D721Med (cell line): ENCODE measurements at regions not wholly inside any gene's neighbourhood (a gene's known extent, or its start where the extent isn't known, plus 50 kb on each side); places are given as distances from the start of the nearest gene placed in this dataset.

Experiments
- DNase-seq: peaks from one replicate; pipeline ENCODE4 v3.0.0; 2011; ENCODE audit warnings: low spot score; ENCODE audit not compliant: insufficient read length
- FAIRE-seq: peaks from 2 replicates; lab custom pipeline; 2011; peaks lifted over from hg19 to GRCh38; lab: Jason Lieb, UNC
- TF ChIP-seq, protein P1 (sequence below): IDR thresholded peaks from 2 replicates; pipeline ENCODE4 v1.5.1; 2012; ENCODE audit warnings: mild to moderate bottlenecking, control low read depth; ENCODE audit not compliant: insufficient read depth; ENCODE audit errors: missing control alignments

DNA sequence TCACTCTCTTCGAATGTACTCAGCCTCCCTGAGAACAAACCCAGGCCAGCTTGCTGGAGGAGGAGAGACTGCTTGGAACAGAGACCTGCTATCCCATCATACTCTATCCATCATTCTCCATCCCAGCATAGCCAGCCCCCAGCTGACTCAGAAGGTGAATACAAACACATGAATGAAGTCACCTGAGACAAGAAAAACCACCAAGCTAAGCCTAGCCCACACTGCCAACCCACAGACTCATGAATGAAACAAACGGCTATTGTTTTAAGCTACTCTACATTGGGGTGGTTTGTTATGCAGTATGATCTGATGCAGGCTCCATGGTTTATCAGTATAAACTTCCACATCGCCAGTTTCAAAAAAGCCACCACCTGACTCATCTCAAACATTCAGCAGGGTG lies 395.6 kb downstream of the SETD4 start:
- DNase-seq = no peak
- no peak for FAIRE-seq

DNA sequence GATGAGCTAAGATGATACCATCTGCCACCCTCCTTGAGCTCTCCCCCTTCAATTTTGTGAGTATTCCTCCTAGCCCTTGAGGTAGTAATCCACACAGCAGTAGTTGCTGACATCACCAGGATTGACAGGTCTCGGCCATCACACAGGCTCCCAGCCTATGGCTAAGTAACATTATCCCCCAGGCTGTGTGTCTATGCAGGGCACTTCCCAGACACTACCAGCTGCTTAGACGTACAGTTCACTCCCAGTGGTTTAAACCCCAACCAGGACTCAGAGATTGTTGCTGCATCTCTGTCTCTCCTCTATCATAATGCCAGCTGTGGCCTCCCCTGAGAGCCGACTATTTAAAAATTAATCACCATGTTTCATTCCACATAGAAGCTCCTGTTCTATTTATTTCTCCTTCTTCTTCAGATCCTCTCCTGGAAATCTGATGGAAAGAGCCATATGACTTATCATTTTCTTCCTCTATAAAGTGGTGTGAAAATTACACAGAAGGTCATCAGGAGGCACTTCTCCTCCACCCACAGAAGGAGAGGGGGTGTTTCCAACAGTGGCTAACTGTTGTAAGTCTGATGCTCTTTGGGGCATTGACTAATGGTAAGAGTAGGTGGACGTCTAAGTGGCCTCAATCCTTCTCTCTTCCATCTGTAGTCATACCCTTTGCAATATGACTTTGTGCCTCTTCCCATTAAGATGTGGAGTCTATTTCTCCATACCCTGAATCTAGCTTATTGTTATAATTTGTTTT lies 396.3 kb downstream of the SETD4 start:
- DNase-seq (no peak), FAIRE-seq (no peak)
- TF ChIP-seq, protein P1, sequence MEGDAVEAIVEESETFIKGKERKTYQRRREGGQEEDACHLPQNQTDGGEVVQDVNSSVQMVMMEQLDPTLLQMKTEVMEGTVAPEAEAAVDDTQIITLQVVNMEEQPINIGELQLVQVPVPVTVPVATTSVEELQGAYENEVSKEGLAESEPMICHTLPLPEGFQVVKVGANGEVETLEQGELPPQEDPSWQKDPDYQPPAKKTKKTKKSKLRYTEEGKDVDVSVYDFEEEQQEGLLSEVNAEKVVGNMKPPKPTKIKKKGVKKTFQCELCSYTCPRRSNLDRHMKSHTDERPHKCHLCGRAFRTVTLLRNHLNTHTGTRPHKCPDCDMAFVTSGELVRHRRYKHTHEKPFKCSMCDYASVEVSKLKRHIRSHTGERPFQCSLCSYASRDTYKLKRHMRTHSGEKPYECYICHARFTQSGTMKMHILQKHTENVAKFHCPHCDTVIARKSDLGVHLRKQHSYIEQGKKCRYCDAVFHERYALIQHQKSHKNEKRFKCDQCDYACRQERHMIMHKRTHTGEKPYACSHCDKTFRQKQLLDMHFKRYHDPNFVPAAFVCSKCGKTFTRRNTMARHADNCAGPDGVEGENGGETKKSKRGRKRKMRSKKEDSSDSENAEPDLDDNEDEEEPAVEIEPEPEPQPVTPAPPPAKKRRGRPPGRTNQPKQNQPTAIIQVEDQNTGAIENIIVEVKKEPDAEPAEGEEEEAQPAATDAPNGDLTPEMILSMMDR = no peak

More for the DNA sequence above, 395.6 kb downstream of the SETD4 start:
- TF ChIP-seq, protein P1 = no peak

DNA sequence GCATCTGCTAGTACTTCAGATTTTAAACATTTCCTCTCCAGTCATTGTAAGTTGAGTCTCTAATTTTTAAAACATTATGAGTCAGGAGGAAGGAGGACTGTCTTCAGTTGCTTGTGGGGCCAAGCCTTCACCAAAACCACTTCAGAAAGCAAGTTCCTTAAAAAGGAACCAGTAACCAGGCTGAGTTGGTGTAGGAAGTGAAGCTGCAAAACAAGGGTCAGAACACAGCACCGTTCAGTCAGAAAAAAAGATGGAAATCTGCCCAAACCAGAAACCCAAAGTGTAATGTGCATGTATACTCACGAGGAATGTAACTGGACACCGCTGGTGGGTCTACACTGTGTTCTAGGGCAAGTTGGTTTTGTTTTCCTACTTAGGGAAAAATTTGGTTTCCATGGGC lies 402.1 kb downstream of the SETD4 start:
- DNase-seq (no peak), FAIRE-seq (no peak)
- TF ChIP-seq, protein P1 = no peak

DNA sequence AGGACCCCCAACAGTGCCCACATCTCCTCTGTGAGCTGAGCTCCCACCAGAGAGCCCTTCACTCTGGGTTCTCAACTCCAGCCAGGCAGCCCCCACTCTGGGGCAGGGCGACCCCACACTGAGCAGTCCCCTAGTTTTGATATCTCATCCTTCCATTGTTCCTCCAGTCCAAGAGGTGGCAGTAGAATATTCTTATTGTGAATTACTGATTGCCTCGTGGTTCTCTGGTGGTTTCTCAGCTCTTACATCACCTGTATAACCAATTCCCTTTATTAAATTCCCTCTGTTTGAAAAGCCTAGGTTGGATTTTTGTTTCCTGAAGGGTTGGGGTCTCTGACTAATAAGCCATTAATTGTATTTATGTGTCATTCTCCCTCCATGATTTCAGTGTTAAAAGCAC lies 407.5 kb downstream of the SETD4 start:
- FAIRE-seq (no peak), DNase-seq (no peak)
- TF ChIP-seq, protein P1 = no peak

DNA sequence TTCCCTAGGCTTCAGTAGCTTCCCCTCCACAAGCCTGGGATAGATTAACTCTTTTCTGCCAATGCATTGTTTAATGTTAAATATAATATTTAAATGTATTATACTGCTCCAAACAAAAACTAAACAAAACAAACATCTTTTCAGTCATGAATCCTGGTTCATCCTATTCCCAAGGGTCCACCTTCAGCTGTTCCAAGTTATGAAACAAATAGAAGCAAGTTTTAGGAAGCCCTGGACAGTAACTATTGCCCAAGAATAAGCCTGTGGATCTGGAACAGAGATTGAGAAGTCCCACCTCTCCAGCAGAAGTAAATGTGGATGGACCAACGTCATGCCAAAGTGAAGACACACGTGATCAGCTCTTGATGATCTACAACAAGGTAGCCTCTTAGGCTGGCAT lies 408.1 kb downstream of the SETD4 start:
- TF ChIP-seq, protein P1 = no peak
- DNase-seq (no peak), FAIRE-seq (no peak)

DNA sequence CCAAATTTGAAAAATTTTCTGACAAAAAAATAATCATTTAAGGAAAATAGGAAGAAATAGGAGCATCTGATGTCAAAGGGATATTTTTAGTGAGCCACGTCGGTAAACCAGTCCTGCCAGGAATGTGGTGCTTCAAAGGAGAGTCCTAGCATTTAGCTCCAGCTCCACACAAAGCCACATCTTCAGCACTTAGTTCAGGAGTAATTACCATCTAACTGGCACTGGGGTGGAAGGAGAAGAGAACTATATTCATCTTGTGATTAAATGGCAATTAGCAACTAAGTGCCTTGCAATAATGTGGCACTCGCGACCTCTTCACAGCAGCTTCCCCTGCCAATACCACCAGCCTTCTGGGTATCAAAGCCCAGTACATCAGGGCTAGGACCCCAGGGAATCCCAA lies 409.1 kb downstream of the SETD4 start:
- no peak for FAIRE-seq

DNA sequence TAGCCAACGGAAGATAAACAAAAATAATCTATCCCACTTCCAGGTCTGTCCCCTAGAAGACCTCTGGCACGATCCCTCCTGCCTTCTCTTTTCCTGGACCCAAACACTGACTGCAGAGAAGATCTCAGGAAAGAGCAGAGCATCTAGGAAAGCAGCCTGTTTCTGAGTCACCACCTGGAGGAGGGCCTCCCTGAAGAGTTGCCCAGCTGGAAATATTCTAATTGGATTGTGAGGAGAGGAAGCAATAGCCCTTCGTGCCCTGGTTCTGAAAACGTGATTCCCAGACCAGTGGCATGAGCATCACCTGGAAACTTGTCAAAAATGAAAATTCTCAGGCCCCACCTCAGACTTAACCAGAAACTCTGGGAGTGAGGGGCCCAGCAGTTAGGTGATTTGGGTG lies 411.1 kb downstream of the SETD4 start:
- FAIRE-seq (no peak), DNase-seq (no peak)
- TF ChIP-seq, protein P1 = no peak

More for the DNA sequence above, 409.1 kb downstream of the SETD4 start:
- DNase-seq = no peak
- TF ChIP-seq, protein P1 = no peak
